ENCODE measurements at regions not wholly inside any gene's neighbourhood (a gene's known extent, or its start where the extent isn't known, plus 50 kb on each side); places are given as distances from the start of the nearest gene placed in this dataset.

GRCh38 chr15:47364230-47365141, 352.8 kb upstream of the SEMA6D start:
- TF ChIP-seq GATA2 (IDR thresholded peaks at IDR 0.05; ENCODE audit: low read depth, low read length), result peak; percentile 97
- peak; percentile 99 for TF ChIP-seq GATA3 (IDR thresholded peaks at IDR 0.05; ENCODE audit: low read depth, low read length)
